IMR-90 (cell line): ENCODE measurements at regions not wholly inside any gene's neighbourhood (a gene's known extent, or its start where the extent isn't known, plus 50 kb on each side); places are given as distances from the start of the nearest gene placed in this dataset.

Source experiments
- ATAC-seq: fragments of 200-7000 bp; cut with Tn5 transposase; 2 replicates; pipeline ENCODE4 v1.9.1; 2020; ENCODE audit warnings: low read depth, mild to moderate bottlenecking, moderate library complexity
- BruUV-seq: library from RNA; stranded (reverse); fragments of 400-500 nt; replicated peaks from 2 replicates; lab custom pipeline; 2021; lab: Mats Ljungman, UMichigan
- CTCF ChIA-PET: fragments of 300-600 bp; formaldehyde crosslinking; extraction: SDS; loops from one replicate; lab custom pipeline; 2021; ENCODE audit warnings: antibody characterized with exemption; lab: Yijun Ruan, JAX
- POLR2A ChIA-PET: fragments of 300-600 bp; sonication (Branson Sonifier 250); formaldehyde crosslinking; loops from one replicate; lab custom pipeline; 2022; ENCODE audit warnings: antibody characterized with exemption; ENCODE audit not compliant: unreplicated experiment; lab: Charles Lee
- DNase-seq: peaks from one replicate; pipeline ENCODE4 v3.0.0; 2013
- H2AFZ ChIP-seq: replicated peaks from 2 replicates; pipeline ENCODE3; 2013; ENCODE audit warnings: low read length, mild to moderate bottlenecking; ENCODE audit not compliant: poor library complexity
- H2AK5ac ChIP-seq: 2 replicates; pipeline ENCODE4 v1.6.1; 2013; ENCODE audit warnings: low read depth, low read length, inconsistent platforms
- H2AK9ac ChIP-seq: replicated peaks from 2 replicates; pipeline ENCODE3; 2013; ENCODE audit warnings: mild to moderate bottlenecking, low read depth, low read length, moderate library complexity; ENCODE audit not compliant: poor library complexity
- H2BK120ac ChIP-seq: 2 replicates; pipeline ENCODE4 v1.6.1; 2013; ENCODE audit warnings: low read depth, low read length, inconsistent platforms
- H2BK15ac ChIP-seq: 3 replicates; pipeline ENCODE4 v1.6.1; 2013; ENCODE audit warnings: low read depth, low read length, inconsistent platforms
- H2BK20ac ChIP-seq: 2 replicates; pipeline ENCODE4 v1.6.1; 2013; ENCODE audit warnings: low read depth, mild to moderate bottlenecking, inconsistent platforms, low read length, moderate library complexity
- H2BK5ac ChIP-seq: 2 replicates; pipeline ENCODE4 v1.6.1; 2013; ENCODE audit warnings: mild to moderate bottlenecking, low read depth, low read length, inconsistent platforms; ENCODE audit not compliant: poor library complexity, severe bottlenecking
- H3K14ac ChIP-seq: replicated peaks from 2 replicates; pipeline ENCODE4 v1.6.1; 2013; ENCODE audit warnings: low read depth, low read length, inconsistent platforms
- H3K18ac ChIP-seq: 2 replicates; pipeline ENCODE4 v1.6.1; 2013; ENCODE audit warnings: low read depth, low read length, control low read depth
- H3K23ac ChIP-seq: 2 replicates; pipeline ENCODE4 v1.6.1; 2013; ENCODE audit warnings: low read depth, low read length, inconsistent platforms
- H3K27ac ChIP-seq: 2 replicates; pipeline ENCODE4 v1.5.1; 2013; ENCODE audit warnings: mild to moderate bottlenecking, control low read depth, low read length; ENCODE audit not compliant: insufficient read depth
- H3K27me3 ChIP-seq: 2 replicates; pipeline ENCODE4 v1.6.1; 2013; ENCODE audit warnings: low read length; ENCODE audit not compliant: control insufficient read depth, insufficient read depth
- H3K36me3 ChIP-seq: 2 replicates; pipeline ENCODE4 v1.6.1; 2013; ENCODE audit warnings: low read length, mixed read lengths; ENCODE audit not compliant: control insufficient read depth, insufficient read depth
- H3K4ac ChIP-seq: 2 replicates; pipeline ENCODE4 v1.6.1; 2013; ENCODE audit warnings: low read depth, low read length, inconsistent platforms
- H3K4me1 ChIP-seq: 2 replicates; pipeline ENCODE4 v1.6.1; 2013; ENCODE audit warnings: low read length, mixed read lengths; ENCODE audit not compliant: control insufficient read depth, insufficient read depth
- H3K4me2 ChIP-seq: 2 replicates; pipeline ENCODE4 v1.6.1; 2013; ENCODE audit warnings: low read depth, mild to moderate bottlenecking, control low read depth, low read length, moderate library complexity
- H3K4me3 ChIP-seq: 2 replicates; pipeline ENCODE4 v1.5.1; 2013; ENCODE audit warnings: low read depth, mild to moderate bottlenecking, control low read depth, low read length, moderate library complexity; ENCODE audit not compliant: insufficient read depth
- H3K56ac ChIP-seq: 2 replicates; pipeline ENCODE4 v1.6.1; 2013; ENCODE audit warnings: low read length, inconsistent platforms; ENCODE audit not compliant: insufficient read depth; ENCODE audit errors: extremely low read depth
- H3K79me1 ChIP-seq, 2 experiments: 2 replicates each; pipeline ENCODE4 v1.6.1; 2013; ENCODE audit warnings: low read length in 2 of 2, inconsistent platforms in 1 of 2, low read depth in 1 of 2
- H3K9ac ChIP-seq: 2 replicates; pipeline ENCODE4 v1.6.1; 2013; ENCODE audit warnings: low read depth, low read length, control low read depth
- H3K9me1 ChIP-seq: 2 replicates; pipeline ENCODE4 v1.6.1; 2013; ENCODE audit warnings: low read length, inconsistent platforms; ENCODE audit not compliant: insufficient read depth
- H3K9me3 ChIP-seq: 2 replicates; pipeline ENCODE4 v1.6.1; 2013; ENCODE audit warnings: low read length; ENCODE audit not compliant: control insufficient read depth, insufficient read depth
- H4K20me1 ChIP-seq: 2 replicates; pipeline ENCODE4 v1.6.1; 2013; ENCODE audit warnings: low read length, inconsistent platforms; ENCODE audit not compliant: insufficient read depth
- H4K5ac ChIP-seq: 2 replicates; pipeline ENCODE4 v1.6.1; 2013; ENCODE audit warnings: mild to moderate bottlenecking, low read depth, low read length, control low read depth
- H4K8ac ChIP-seq, 2 experiments: 2 replicates each; pipeline ENCODE4 v1.6.1; 2013; ENCODE audit warnings: low read depth in 2 of 2, low read length in 2 of 2, control low read depth in 1 of 2, inconsistent platforms in 1 of 2
- H4K91ac ChIP-seq: 2 replicates; pipeline ENCODE4 v1.6.1; 2013; ENCODE audit warnings: low read depth, low read length, inconsistent platforms; ENCODE audit not compliant: insufficient read depth
- BHLHE40 ChIP-seq: fragments of 150-350 bp; IDR thresholded peaks from 2 replicates; pipeline ENCODE4 v1.6.1; 2016; ENCODE audit warnings: mild to moderate bottlenecking, low read depth, low read length
- CEBPB ChIP-seq: IDR thresholded peaks from 2 replicates; pipeline ENCODE4 v1.6.1; 2012; ENCODE audit warnings: low read depth, low read length, improper control_type of control experiment
- CHD1 ChIP-seq: IDR thresholded peaks from 2 replicates; pipeline ENCODE4 v1.6.1; 2012; ENCODE audit warnings: low read depth, low read length, improper control_type of control experiment
- CTCF ChIP-seq: conservative IDR thresholded peaks from 2 replicates; pipeline ENCODE4 v1.5.1; 2012; ENCODE audit warnings: mild to moderate bottlenecking, low read depth, low read length, improper control_type of control experiment
- ELK1 ChIP-seq: fragments of 150-350 bp; IDR thresholded peaks from 2 replicates; pipeline ENCODE4 v1.6.1; 2016; ENCODE audit warnings: low read depth, mild to moderate bottlenecking, low read length, moderate library complexity, borderline replicate concordance
- FOS ChIP-seq: fragments of 150-350 bp; IDR thresholded peaks from 2 replicates; pipeline ENCODE4 v1.6.1; 2016; ENCODE audit warnings: low read depth, low read length
- MAFK ChIP-seq: IDR thresholded peaks from 2 replicates; pipeline ENCODE4 v1.6.1; 2012; ENCODE audit warnings: low read depth, low read length, improper control_type of control experiment
- MAZ ChIP-seq: IDR thresholded peaks from 2 replicates; pipeline ENCODE4 v1.6.1; 2012; ENCODE audit warnings: low read depth, mild to moderate bottlenecking, low read length, improper control_type of control experiment, moderate library complexity, borderline replicate concordance
- MXI1 ChIP-seq: IDR thresholded peaks from 2 replicates; pipeline ENCODE4 v1.6.1; 2012; ENCODE audit warnings: low read depth, mild to moderate bottlenecking, low read length, moderate library complexity, borderline replicate concordance
- NFE2L2 ChIP-seq: fragments of 150-350 bp; IDR thresholded peaks from 2 replicates; pipeline ENCODE4 v1.6.1; 2016; ENCODE audit warnings: low read depth, mild to moderate bottlenecking, low read length
- POLR2A ChIP-seq: IDR thresholded peaks from 2 replicates; pipeline ENCODE4 v1.6.1; 2012; ENCODE audit warnings: mild to moderate bottlenecking, low read depth, low read length
- RAD21 ChIP-seq: IDR thresholded peaks from 2 replicates; pipeline ENCODE4 v1.6.1; 2012; ENCODE audit warnings: low read length, improper control_type of control experiment
- RCOR1 ChIP-seq: IDR thresholded peaks from 2 replicates; pipeline ENCODE4 v1.6.1; 2012; ENCODE audit warnings: mild to moderate bottlenecking, low read length, improper control_type of control experiment; ENCODE audit not compliant: insufficient replicate concordance
- RFX5 ChIP-seq: IDR thresholded peaks from 2 replicates; pipeline ENCODE4 v1.8.0; 2012; ENCODE audit warnings: low read depth, mild to moderate bottlenecking, low read length, moderate library complexity
- SMC3 ChIP-seq: fragments of 150-350 bp; IDR thresholded peaks from 2 replicates; pipeline ENCODE4 v1.6.1; 2016; ENCODE audit warnings: low read depth, mild to moderate bottlenecking, antibody characterized with exemption, low read length, moderate library complexity
- WGBS, 2 experiments: methylation state at CpG; one replicate each; pipeline versions ENCODE4 v1.1.5 to v1.1.7; 2013; ENCODE audit warnings: missing lambda C conversion rate in 2 of 2; ENCODE audit not compliant: insufficient read length in 1 of 2; ENCODE audit errors: extremely low coverage in 2 of 2; 5-methylcytosine and 5-hydroxymethylcytosine counted together
- dilution Hi-C: fragments of 300-500 bp; cut with HindIII; formaldehyde crosslinking; loops from one replicate; pipeline ENCODE4 v1.14.3; 2018; ENCODE audit warnings: low sequenced_read_pairs; ENCODE audit not compliant: unreplicated experiment
- in situ Hi-C: fragments of 300-500 bp; cut with MboI; formaldehyde crosslinking; loops from 3 replicates; pipeline ENCODE4 v1.14.3; 2019; ENCODE audit warnings: low sequenced_read_pairs, inconsistent platforms, mixed read lengths
- intact Hi-C: fragments of 100-400 bp; cut with micrococcal nuclease; formaldehyde crosslinking; loops from 2 replicates; pipeline ENCODE4 v1.10.0; 2022
- TF ChIP-seq, protein P1 (sequence below): fragments of 150-350 bp; IDR thresholded peaks from 2 replicates; pipeline ENCODE4 v1.6.1; 2017; ENCODE audit warnings: mild to moderate bottlenecking, antibody characterized with exemption, low read length, low read depth

- no peak overlapping the region for H3K4me2 ChIP-seq
- no peaks in the 10 kb centered on the region for H3K36me3 ChIP-seq
- in situ Hi-C loops (no loop called here), intact Hi-C loops (no loop called here), dilution Hi-C loops (no loop called here)
- no peak overlapping the region for H2AK9ac ChIP-seq
- no peak overlapping the region for H3K4ac ChIP-seq
- H4K8ac ChIP-seq, result no peak overlapping the region
- no peak overlapping the region for H4K91ac ChIP-seq
- peaks cover 2% of the 10 kb centered on the region; the same call in 1 of the 2 replicates for H3K4me1 ChIP-seq
- H3K9me3 ChIP-seq, result no peaks in the 10 kb centered on the region
- H3K9ac ChIP-seq, result no peak overlapping the region
- no peaks in the 10 kb centered on the region for H4K20me1 ChIP-seq
- CTCF ChIA-PET, result no interaction called here
- H3K27ac ChIP-seq, result no peak overlapping the region
- H3K9me1 ChIP-seq, result no peaks in the 10 kb centered on the region
- H2BK120ac ChIP-seq, result no peak overlapping the region; the same call in 1 of the 2 replicates
- ATAC-seq, result no peak
- H3K14ac ChIP-seq, result no peak overlapping the region
- no peak overlapping the region for H2BK20ac ChIP-seq
- no peak for DNase-seq
- peak overlapping the region; percentile 77 for H2AK5ac ChIP-seq
- H2AFZ ChIP-seq, result peak overlapping the region; percentile 13
- no TSS peak for BruUV-seq
- no peak overlapping the region for H4K5ac ChIP-seq
- H3K23ac ChIP-seq, result no peak overlapping the region
- peak overlapping the region; percentile 14; the same call in 1 of the 3 replicates for H2BK15ac ChIP-seq
- WGBS, 2 experiments, result no CpG with 5 or more reads among the region's 5 CpGs
- TF ChIP-seq CEBPB (no peak), MAFK (no peak), ELK1 (no peak), SMC3 (no peak), FOS (no peak), MAZ (no peak), CTCF (no peak), RFX5 (no peak), BHLHE40 (no peak), RCOR1 (no peak), RAD21 (no peak), POLR2A (no peak), NFE2L2 (no peak), MXI1 (no peak), CHD1 (no peak)
- TF ChIP-seq, protein P1, sequence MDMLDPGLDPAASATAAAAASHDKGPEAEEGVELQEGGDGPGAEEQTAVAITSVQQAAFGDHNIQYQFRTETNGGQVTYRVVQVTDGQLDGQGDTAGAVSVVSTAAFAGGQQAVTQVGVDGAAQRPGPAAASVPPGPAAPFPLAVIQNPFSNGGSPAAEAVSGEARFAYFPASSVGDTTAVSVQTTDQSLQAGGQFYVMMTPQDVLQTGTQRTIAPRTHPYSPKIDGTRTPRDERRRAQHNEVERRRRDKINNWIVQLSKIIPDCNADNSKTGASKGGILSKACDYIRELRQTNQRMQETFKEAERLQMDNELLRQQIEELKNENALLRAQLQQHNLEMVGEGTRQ, result no peak
- no peak overlapping the region for H2BK5ac ChIP-seq
- POLR2A ChIA-PET, result no interaction called here
- H3K4me3 ChIP-seq, result no peak overlapping the region
- no peaks in the 10 kb centered on the region for H3K27me3 ChIP-seq
- H3K56ac ChIP-seq, result no peak overlapping the region
- H3K18ac ChIP-seq, result no peak overlapping the region
- no peaks in the 10 kb centered on the region for H3K79me1 ChIP-seq
These were observed 323.1 kb upstream of the RUNX1 start for GRCh38 chr21:35372201-35372600.
